Mesothelial cell of epicardium (in vitro differentiated cells): ENCODE measurements at regions not wholly inside any gene's neighbourhood (a gene's known extent, or its start where the extent isn't known, plus 50 kb on each side); places are given as distances from the start of the nearest gene placed in this dataset.

Experiments used
- DNase-seq, 2 experiments: peaks; one replicate each; pipeline ENCODE4 v3.0.0; 2021; ENCODE audit warnings: low spot score in 2 of 2; ENCODE audit not compliant: unreplicated experiment in 2 of 2
- H3K27ac Mint-ChIP-seq: 2 replicates; pipeline ENCODE4 v1.8.0; 2021; ENCODE audit warnings: mixed read lengths
- H3K27me3 Mint-ChIP-seq: 2 replicates; pipeline ENCODE4 v1.8.0; 2021; ENCODE audit warnings: low read depth, mixed read lengths
- H3K36me3 Mint-ChIP-seq: 2 replicates; pipeline ENCODE4 v1.8.0; 2021; ENCODE audit warnings: mixed read lengths
- H3K4me1 Mint-ChIP-seq: 2 replicates; pipeline ENCODE4 v1.8.0; 2021; ENCODE audit warnings: mixed read lengths
- H3K4me3 Mint-ChIP-seq: 2 replicates; pipeline ENCODE4 v1.8.0; 2021; ENCODE audit warnings: mild to moderate bottlenecking, moderate library complexity, mixed read lengths
- H3K9me3 Mint-ChIP-seq: 2 replicates; pipeline ENCODE4 v1.8.0; 2021; ENCODE audit warnings: mixed read lengths
- CTCF ChIP-seq: fragments of 200-600 bp; sonication (generic); IDR thresholded peaks from one replicate; pipeline ENCODE4 v1.5.0; 2021; ENCODE audit warnings: antibody characterized with exemption; ENCODE audit not compliant: unreplicated experiment

- Mint-ChIP-seq H3K27me3 (no peaks in the 10 kb centered on the region), H3K9me3 (peaks cover 34% of the 10 kb centered on the region), H3K27ac (no peak overlapping the region), H3K4me3 (no peak overlapping the region), H3K4me1 (no peaks in the 10 kb centered on the region), H3K36me3 (peaks cover 10% of the 10 kb centered on the region)
- DNase-seq = peak in 1 of 2 experiments; percentile 13
- TF ChIP-seq CTCF = no peak
Measured at GRCh38 chr14:105841022-105842009, 314.9 kb downstream of the TMEM121 start.

- H3K27ac Mint-ChIP-seq = no peak overlapping the region
- DNase-seq = no peak
- no peak for TF ChIP-seq CTCF
- peaks cover 39% of the 10 kb centered on the region for H3K9me3 Mint-ChIP-seq
- H3K36me3 Mint-ChIP-seq = peaks cover 17% of the 10 kb centered on the region
- H3K27me3 Mint-ChIP-seq = no peaks in the 10 kb centered on the region
- no peaks in the 10 kb centered on the region for H3K4me1 Mint-ChIP-seq
- H3K4me3 Mint-ChIP-seq = no peak overlapping the region
Measured at GRCh38 chr14:105842105-105842504, 315.7 kb downstream of the TMEM121 start.

- Mint-ChIP-seq H3K27ac (no peak overlapping the region), H3K36me3 (peaks cover 13% of the 10 kb centered on the region), H3K27me3 (no peaks in the 10 kb centered on the region), H3K4me3 (no peak overlapping the region), H3K4me1 (no peaks in the 10 kb centered on the region), H3K9me3 (peaks cover 39% of the 10 kb centered on the region)
- DNase-seq = peak in 1 of 2 experiments; percentile 27
- TF ChIP-seq CTCF = no peak
Measured at GRCh38 chr14:105843444-105844046, 317.2 kb downstream of the TMEM121 start.

GRCh38 chr14:105844047-105844630, 317.8 kb downstream of the TMEM121 start:
- H3K4me1 Mint-ChIP-seq = no peaks in the 10 kb centered on the region
- no peaks in the 10 kb centered on the region for H3K27me3 Mint-ChIP-seq
- no peak for TF ChIP-seq CTCF
- DNase-seq = no peak
- H3K9me3 Mint-ChIP-seq = peaks cover 43% of the 10 kb centered on the region
- no peak overlapping the region for H3K4me3 Mint-ChIP-seq
- no peak overlapping the region for H3K27ac Mint-ChIP-seq
- peaks cover 13% of the 10 kb centered on the region for H3K36me3 Mint-ChIP-seq

DNA sequence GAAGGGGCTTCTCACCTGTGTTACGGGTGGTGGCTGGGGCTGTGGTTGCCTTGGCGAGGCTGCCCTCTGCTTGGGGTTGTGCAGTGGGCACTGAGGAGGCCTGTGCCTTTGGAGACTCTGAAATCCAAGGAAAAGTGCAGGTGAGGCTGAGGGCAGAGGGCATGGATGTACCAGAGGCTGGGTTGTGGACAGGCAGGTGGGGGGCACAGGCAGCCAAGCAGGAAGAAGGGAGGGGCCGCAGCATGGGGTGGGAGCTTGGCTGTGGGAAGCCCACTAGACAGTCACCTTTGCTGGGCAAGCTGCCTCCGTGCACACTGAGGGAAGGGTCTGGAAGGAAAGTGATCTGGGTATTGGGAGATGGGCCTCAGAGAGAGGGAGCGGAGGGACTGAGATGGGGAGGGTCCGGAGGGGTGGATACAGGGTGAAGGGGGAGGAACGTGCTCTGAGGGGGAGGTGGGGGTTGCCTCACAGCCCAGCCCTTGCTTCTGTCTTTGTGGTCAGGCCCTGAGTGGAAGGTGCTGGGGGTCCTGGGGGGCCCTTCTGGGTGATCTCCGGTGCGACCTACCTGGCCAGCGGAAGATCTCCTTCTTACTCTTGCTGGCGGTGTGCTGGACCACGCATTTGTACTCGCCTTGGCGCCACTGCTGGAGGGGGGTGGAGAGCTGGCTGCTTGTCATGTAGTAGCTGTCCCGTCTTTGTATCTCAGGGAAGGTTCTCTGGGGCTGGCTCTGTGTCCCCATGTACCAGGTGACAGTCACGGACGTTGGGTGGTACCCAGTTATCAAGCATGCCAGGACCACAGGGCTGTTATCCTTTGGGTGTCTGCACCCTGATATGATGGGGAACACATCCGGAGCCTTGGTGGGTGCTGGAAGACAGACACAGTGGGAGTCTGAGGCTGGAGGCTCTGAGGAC, 318.7 kb downstream of the TMEM121 start:
- TF ChIP-seq CTCF = no peak
- no peak overlapping the region for H3K27ac Mint-ChIP-seq
- H3K9me3 Mint-ChIP-seq = peaks cover 43% of the 10 kb centered on the region
- H3K4me1 Mint-ChIP-seq = no peaks in the 10 kb centered on the region
- H3K4me3 Mint-ChIP-seq = no peak overlapping the region
- no peak for DNase-seq
- H3K27me3 Mint-ChIP-seq = no peaks in the 10 kb centered on the region
- H3K36me3 Mint-ChIP-seq = peaks cover 13% of the 10 kb centered on the region
